ENCODE measurements at regions not wholly inside any gene's neighbourhood (a gene's known extent, or its start where the extent isn't known, plus 50 kb on each side); places are given as distances from the start of the nearest gene placed in this dataset.

DNA sequence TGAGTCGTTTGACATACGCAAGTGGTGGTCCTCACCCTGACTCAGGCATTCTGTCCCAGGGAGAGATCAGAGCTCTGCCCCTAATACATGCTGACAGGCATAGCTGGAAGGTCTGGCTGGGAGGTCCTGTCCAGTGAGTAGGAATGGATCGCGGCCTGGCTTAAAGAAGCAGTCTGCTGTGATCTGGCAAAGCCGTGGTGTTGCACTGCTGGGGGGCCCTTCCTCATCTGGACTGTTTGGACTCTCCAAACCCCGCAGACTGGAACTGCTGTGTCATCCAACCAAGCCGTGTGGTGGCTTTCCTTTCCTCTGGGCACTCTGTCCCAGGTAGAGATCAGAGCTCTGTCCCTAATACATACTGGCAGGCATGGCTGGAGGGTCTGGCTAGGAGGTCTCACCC is 64.3 kb upstream of the MAGEB16 start:
- Histone ChIP-seq H3K79me2 (ENCODE audit: insufficient read depth, low read length) (no peaks in the 10 kb centered on the region), H3K9ac (ENCODE audit: low read length) (no peak overlapping the region), H3K9me2 (ENCODE audit: low read depth, low read length) (no peaks in the 10 kb centered on the region), H3K27ac (ENCODE audit: low read depth, low read length, poor library complexity, severe bottlenecking) (no peak overlapping the region), H3K27me3 (ENCODE audit: insufficient read depth, low read length) (no peaks in the 10 kb centered on the region), H3K4me3 (ENCODE audit: low read depth, low read length, poor library complexity, severe bottlenecking) (no peak overlapping the region), H3K4me1 (ENCODE audit: insufficient read depth, low read length, severe bottlenecking) (no peaks in the 10 kb centered on the region), H3F3A (ENCODE audit: insufficient read depth, low read length) (no peaks in the 10 kb centered on the region), H4K20me1 (ENCODE audit: insufficient read depth, low read length) (no peaks in the 10 kb centered on the region), H3K36me3 (ENCODE audit: insufficient read depth, low read length) (no peaks in the 10 kb centered on the region), H2AFZ (ENCODE audit: low read length) (no peak overlapping the region), H3K9me3 (ENCODE audit: low read length) (no peaks in the 10 kb centered on the region), H3K4me2 (ENCODE audit: low read length) (no peak overlapping the region)
- no peak for TF ChIP-seq EZH2 (IDR thresholded peaks at IDR 0.05; ENCODE audit: borderline replicate concordance, low read length)
- TF ChIP-seq, protein P1, sequence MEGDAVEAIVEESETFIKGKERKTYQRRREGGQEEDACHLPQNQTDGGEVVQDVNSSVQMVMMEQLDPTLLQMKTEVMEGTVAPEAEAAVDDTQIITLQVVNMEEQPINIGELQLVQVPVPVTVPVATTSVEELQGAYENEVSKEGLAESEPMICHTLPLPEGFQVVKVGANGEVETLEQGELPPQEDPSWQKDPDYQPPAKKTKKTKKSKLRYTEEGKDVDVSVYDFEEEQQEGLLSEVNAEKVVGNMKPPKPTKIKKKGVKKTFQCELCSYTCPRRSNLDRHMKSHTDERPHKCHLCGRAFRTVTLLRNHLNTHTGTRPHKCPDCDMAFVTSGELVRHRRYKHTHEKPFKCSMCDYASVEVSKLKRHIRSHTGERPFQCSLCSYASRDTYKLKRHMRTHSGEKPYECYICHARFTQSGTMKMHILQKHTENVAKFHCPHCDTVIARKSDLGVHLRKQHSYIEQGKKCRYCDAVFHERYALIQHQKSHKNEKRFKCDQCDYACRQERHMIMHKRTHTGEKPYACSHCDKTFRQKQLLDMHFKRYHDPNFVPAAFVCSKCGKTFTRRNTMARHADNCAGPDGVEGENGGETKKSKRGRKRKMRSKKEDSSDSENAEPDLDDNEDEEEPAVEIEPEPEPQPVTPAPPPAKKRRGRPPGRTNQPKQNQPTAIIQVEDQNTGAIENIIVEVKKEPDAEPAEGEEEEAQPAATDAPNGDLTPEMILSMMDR (IDR thresholded peaks at IDR 0.05; ENCODE audit: low read length): no peak

- Histone ChIP-seq H3K9me2 (ENCODE audit: low read depth, low read length) (no peaks in the 10 kb centered on the region), H3K27ac (ENCODE audit: low read depth, low read length, poor library complexity, severe bottlenecking) (no peak overlapping the region), H3K27me3 (ENCODE audit: insufficient read depth, low read length) (no peaks in the 10 kb centered on the region), H2AFZ (ENCODE audit: low read length) (no peak overlapping the region), H3K4me1 (ENCODE audit: insufficient read depth, low read length, severe bottlenecking) (no peaks in the 10 kb centered on the region), H3K79me2 (ENCODE audit: insufficient read depth, low read length) (no peaks in the 10 kb centered on the region), H3K9ac (ENCODE audit: low read length) (no peak overlapping the region), H3K36me3 (ENCODE audit: insufficient read depth, low read length) (no peaks in the 10 kb centered on the region), H4K20me1 (ENCODE audit: insufficient read depth, low read length) (no peaks in the 10 kb centered on the region), H3K4me3 (ENCODE audit: low read depth, low read length, poor library complexity, severe bottlenecking) (no peak overlapping the region), H3F3A (ENCODE audit: insufficient read depth, low read length) (no peaks in the 10 kb centered on the region), H3K4me2 (ENCODE audit: low read length) (no peak overlapping the region), H3K9me3 (ENCODE audit: low read length) (no peaks in the 10 kb centered on the region)
- TF ChIP-seq, protein P1 (IDR thresholded peaks at IDR 0.05; ENCODE audit: low read length): no peak
- no peak for TF ChIP-seq EZH2 (IDR thresholded peaks at IDR 0.05; ENCODE audit: borderline replicate concordance, low read length)
Measured at GRCh38 chrX:35741142-35741541, 57.0 kb upstream of the MAGEB16 start.

DNA sequence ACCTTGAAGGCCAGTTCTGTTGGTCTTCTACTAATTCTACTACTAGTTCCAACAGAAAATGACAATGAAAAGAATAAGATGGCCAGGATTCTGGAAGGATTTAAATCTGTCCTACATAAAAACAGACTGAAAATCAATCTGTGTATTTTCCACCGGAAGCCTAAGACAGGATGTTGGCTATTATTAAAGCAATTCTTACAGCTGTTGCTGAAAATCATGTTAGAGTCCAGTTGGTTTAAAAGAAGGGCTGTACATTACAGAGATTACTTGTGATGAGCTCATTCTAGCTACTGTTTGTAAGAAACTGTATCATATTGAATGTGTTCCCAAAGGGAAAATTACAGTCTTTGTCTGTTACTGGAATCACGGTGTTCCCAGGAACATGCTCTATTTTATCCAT is 54.8 kb upstream of the MAGEB16 start:
- no peaks in the 10 kb centered on the region for H3K9me2 ChIP-seq (ENCODE audit: low read depth, low read length)
- H3F3A ChIP-seq (ENCODE audit: insufficient read depth, low read length): no peaks in the 10 kb centered on the region
- no peaks in the 10 kb centered on the region for H3K36me3 ChIP-seq (ENCODE audit: insufficient read depth, low read length)
- no peak overlapping the region for H3K27ac ChIP-seq (ENCODE audit: low read depth, low read length, poor library complexity, severe bottlenecking)
- no peaks in the 10 kb centered on the region for H3K79me2 ChIP-seq (ENCODE audit: insufficient read depth, low read length)
- no peak overlapping the region for H3K4me3 ChIP-seq (ENCODE audit: low read depth, low read length, poor library complexity, severe bottlenecking)
- no peaks in the 10 kb centered on the region for H3K4me1 ChIP-seq (ENCODE audit: insufficient read depth, low read length, severe bottlenecking)
- H2AFZ ChIP-seq (ENCODE audit: low read length): no peak overlapping the region
- no peak overlapping the region for H3K4me2 ChIP-seq (ENCODE audit: low read length)
- no peaks in the 10 kb centered on the region for H4K20me1 ChIP-seq (ENCODE audit: insufficient read depth, low read length)
- TF ChIP-seq, protein P1 (IDR thresholded peaks at IDR 0.05; ENCODE audit: low read length): no peak
- no peak for TF ChIP-seq EZH2 (IDR thresholded peaks at IDR 0.05; ENCODE audit: borderline replicate concordance, low read length)
- no peak overlapping the region for H3K9ac ChIP-seq (ENCODE audit: low read length)
- H3K27me3 ChIP-seq (ENCODE audit: insufficient read depth, low read length): no peaks in the 10 kb centered on the region
- no peaks in the 10 kb centered on the region for H3K9me3 ChIP-seq (ENCODE audit: low read length)
